Ishikawa (cell line): ENCODE measurements at regions not wholly inside any gene's neighbourhood (a gene's known extent, or its start where the extent isn't known, plus 50 kb on each side); places are given as distances from the start of the nearest gene placed in this dataset.

Experiments
- CEBPB ChIP-seq: IDR thresholded peaks from 2 replicates; pipeline ENCODE4 v1.6.1; 2012
- EP300 ChIP-seq: IDR thresholded peaks from 2 replicates; pipeline ENCODE4 v1.6.1; 2012; ENCODE audit warnings: borderline replicate concordance
- FOXM1 ChIP-seq: IDR thresholded peaks from 2 replicates; pipeline ENCODE4 v1.6.1; 2012; ENCODE audit warnings: low read depth, borderline replicate concordance
- NFIC ChIP-seq: IDR thresholded peaks from 2 replicates; pipeline ENCODE4 v1.6.1; 2012
- RAD21 ChIP-seq: IDR thresholded peaks from 2 replicates; pipeline ENCODE4 v1.6.1; 2012; ENCODE audit warnings: low read depth
- TAF1 ChIP-seq: IDR thresholded peaks from 2 replicates; pipeline ENCODE4 v1.6.1; 2012; ENCODE audit warnings: low read depth, mild to moderate bottlenecking
- TCF12 ChIP-seq: IDR thresholded peaks from 2 replicates; pipeline ENCODE4 v1.6.1; 2012; ENCODE audit warnings: low read depth
- TEAD4 ChIP-seq: IDR thresholded peaks from 2 replicates; pipeline ENCODE4 v1.6.1; 2012
- TF ChIP-seq, protein P1 (sequence below): IDR thresholded peaks from 2 replicates; pipeline ENCODE4 v1.6.1; 2012
- TF ChIP-seq, protein P2 (sequence below): IDR thresholded peaks from 2 replicates; pipeline ENCODE4 v1.6.1; 2012; ENCODE audit warnings: low read depth, mild to moderate bottlenecking

DNA sequence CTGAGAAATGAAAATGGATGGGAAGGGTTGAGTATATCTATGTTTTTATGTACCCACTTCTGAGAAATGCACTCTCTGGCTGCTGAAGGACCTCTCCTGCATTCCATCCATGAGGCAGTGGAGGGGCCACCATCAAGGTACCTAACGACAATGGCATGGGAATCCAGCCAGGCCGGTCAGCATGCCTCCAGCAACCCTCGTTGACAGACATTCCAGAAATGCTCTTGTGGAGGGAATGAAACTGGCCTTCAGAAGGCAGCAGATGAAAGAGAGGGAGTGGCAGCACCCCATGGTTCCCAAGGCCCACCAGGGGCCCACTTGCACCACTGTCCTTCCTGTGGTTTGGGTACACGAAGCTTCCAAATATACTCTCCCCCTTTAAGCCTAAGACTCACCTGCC lies 269.0 kb downstream of the ARHGAP12 start:
- TF ChIP-seq, protein P1, sequence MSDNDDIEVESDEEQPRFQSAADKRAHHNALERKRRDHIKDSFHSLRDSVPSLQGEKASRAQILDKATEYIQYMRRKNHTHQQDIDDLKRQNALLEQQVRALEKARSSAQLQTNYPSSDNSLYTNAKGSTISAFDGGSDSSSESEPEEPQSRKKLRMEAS, result no peak
- TF ChIP-seq TEAD4 (0 out of 2 replicates have a peak, but pooled peaks have one; percentile 28), RAD21 (no peak), TCF12 (no peak), TAF1 (no peak), FOXM1 (no peak), NFIC (no peak), CEBPB (no peak), EP300 (no peak)
- TF ChIP-seq, protein P2, sequence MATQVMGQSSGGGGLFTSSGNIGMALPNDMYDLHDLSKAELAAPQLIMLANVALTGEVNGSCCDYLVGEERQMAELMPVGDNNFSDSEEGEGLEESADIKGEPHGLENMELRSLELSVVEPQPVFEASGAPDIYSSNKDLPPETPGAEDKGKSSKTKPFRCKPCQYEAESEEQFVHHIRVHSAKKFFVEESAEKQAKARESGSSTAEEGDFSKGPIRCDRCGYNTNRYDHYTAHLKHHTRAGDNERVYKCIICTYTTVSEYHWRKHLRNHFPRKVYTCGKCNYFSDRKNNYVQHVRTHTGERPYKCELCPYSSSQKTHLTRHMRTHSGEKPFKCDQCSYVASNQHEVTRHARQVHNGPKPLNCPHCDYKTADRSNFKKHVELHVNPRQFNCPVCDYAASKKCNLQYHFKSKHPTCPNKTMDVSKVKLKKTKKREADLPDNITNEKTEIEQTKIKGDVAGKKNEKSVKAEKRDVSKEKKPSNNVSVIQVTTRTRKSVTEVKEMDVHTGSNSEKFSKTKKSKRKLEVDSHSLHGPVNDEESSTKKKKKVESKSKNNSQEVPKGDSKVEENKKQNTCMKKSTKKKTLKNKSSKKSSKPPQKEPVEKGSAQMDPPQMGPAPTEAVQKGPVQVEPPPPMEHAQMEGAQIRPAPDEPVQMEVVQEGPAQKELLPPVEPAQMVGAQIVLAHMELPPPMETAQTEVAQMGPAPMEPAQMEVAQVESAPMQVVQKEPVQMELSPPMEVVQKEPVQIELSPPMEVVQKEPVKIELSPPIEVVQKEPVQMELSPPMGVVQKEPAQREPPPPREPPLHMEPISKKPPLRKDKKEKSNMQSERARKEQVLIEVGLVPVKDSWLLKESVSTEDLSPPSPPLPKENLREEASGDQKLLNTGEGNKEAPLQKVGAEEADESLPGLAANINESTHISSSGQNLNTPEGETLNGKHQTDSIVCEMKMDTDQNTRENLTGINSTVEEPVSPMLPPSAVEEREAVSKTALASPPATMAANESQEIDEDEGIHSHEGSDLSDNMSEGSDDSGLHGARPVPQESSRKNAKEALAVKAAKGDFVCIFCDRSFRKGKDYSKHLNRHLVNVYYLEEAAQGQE, result no peak
